SK-N-MC (cell line): ENCODE measurements at regions not wholly inside any gene's neighbourhood (a gene's known extent, or its start where the extent isn't known, plus 50 kb on each side); places are given as distances from the start of the nearest gene placed in this dataset.

ENCODE experiments used
- DNase-seq: peaks from one replicate; pipeline ENCODE4 v3.0.0-alpha.2; 2011; ENCODE audit warnings: low read depth, low spot score
- H3K27ac ChIP-seq: fragments of 200-600 bp; sonication (generic); 2 replicates; pipeline ENCODE4 v1.5.1; 2016; ENCODE audit warnings: mixed run types
- H3K36me3 ChIP-seq: fragments of 200-600 bp; sonication (generic); 2 replicates; pipeline ENCODE4 v1.6.1; 2017; ENCODE audit warnings: antibody characterized with exemption, low read length, mixed read lengths; ENCODE audit not compliant: insufficient read depth
- H3K4me3 ChIP-seq: fragments of 200-600 bp; sonication (generic); 2 replicates; pipeline ENCODE4 v1.5.1; 2016
- H3K9ac ChIP-seq: fragments of 200-600 bp; sonication (generic); 2 replicates; pipeline ENCODE4 v1.8.0; 2017; ENCODE audit warnings: mixed run types, mixed read lengths; ENCODE audit not compliant: insufficient read length
- H3K9me3 ChIP-seq: fragments of 200-600 bp; sonication (generic); 2 replicates; pipeline ENCODE4 v1.6.1; 2017; ENCODE audit warnings: low read depth, mild to moderate bottlenecking, antibody characterized with exemption, low read length, moderate library complexity, mixed read lengths
- EZH2 ChIP-seq: fragments of 200-600 bp; sonication (generic); IDR thresholded peaks from one replicate; pipeline ENCODE4 v1.6.1; 2017; ENCODE audit warnings: antibody characterized with exemption
- FOXP2 ChIP-seq: optimal IDR thresholded peaks from 2 replicates; pipeline ENCODE3; 2011; ENCODE audit warnings: mild to moderate bottlenecking, moderate library complexity; ENCODE audit not compliant: insufficient read depth; ENCODE audit errors: extremely low read length, control extremely low read depth
- POLR2AphosphoS5 ChIP-seq: IDR thresholded peaks from 2 replicates; pipeline ENCODE4 v1.6.1; 2012; ENCODE audit warnings: mild to moderate bottlenecking, low read depth, low read length, borderline replicate concordance

GRCh38 chr5:67289763-67290521 lies 93.3 kb upstream of the CD180 start:
- no peak overlapping the region for H3K9ac ChIP-seq
- no peak for TF ChIP-seq EZH2
- TF ChIP-seq POLR2AphosphoS5: no peak
- TF ChIP-seq FOXP2: no peak
- H3K27ac ChIP-seq: no peak overlapping the region
- DNase-seq: no peak
- H3K9me3 ChIP-seq: no peaks in the 10 kb centered on the region
- H3K4me3 ChIP-seq: no peak overlapping the region
- no peaks in the 10 kb centered on the region for H3K36me3 ChIP-seq

- no peak overlapping the region for H3K9ac ChIP-seq
- no peak overlapping the region; the same call in 1 of the 2 replicates for H3K27ac ChIP-seq
- no peaks in the 10 kb centered on the region for H3K36me3 ChIP-seq
- no peak for TF ChIP-seq EZH2
- TF ChIP-seq FOXP2: no peak
- no peak; the same call in 1 of the 2 replicates for TF ChIP-seq POLR2AphosphoS5
- H3K4me3 ChIP-seq: 0 out of 2 replicates have a peak overlapping the region, but pooled peaks have one; percentile 2
- H3K9me3 ChIP-seq: no peaks in the 10 kb centered on the region
- peak; percentile 95 for DNase-seq
Observed at GRCh38 chr5:67287510-67288268, 91.1 kb upstream of the CD180 start.

GRCh38 chr5:67286006-67286405 lies 89.4 kb upstream of the CD180 start:
- no peak for DNase-seq
- TF ChIP-seq FOXP2 (no peak), POLR2AphosphoS5 (no peak), EZH2 (no peak)
- Histone ChIP-seq H3K9me3 (no peaks in the 10 kb centered on the region), H3K27ac (no peak overlapping the region), H3K9ac (no peak overlapping the region), H3K36me3 (no peaks in the 10 kb centered on the region), H3K4me3 (no peak overlapping the region)

- TF ChIP-seq EZH2 (no peak), POLR2AphosphoS5 (no peak), FOXP2 (no peak)
- H3K9me3 ChIP-seq: no peaks in the 10 kb centered on the region
- H3K4me3 ChIP-seq: no peak overlapping the region
- no peak overlapping the region for H3K9ac ChIP-seq
- H3K27ac ChIP-seq: no peak overlapping the region
- no peak for DNase-seq
- H3K36me3 ChIP-seq: no peaks in the 10 kb centered on the region
Observed at GRCh38 chr5:67283988-67284487, 87.4 kb upstream of the CD180 start.

- TF ChIP-seq FOXP2 (no peak), POLR2AphosphoS5 (no peak), EZH2 (no peak)
- H3K9me3 ChIP-seq: peaks cover 2% of the 10 kb centered on the region; the same call in 1 of the 2 replicates
Observed at GRCh38 chr5:67283275-67283987, 86.8 kb upstream of the CD180 start.

GRCh38 chr5:67281874-67282273 lies 85.3 kb upstream of the CD180 start:
- Histone ChIP-seq H3K4me3 (no peak overlapping the region), H3K27ac (no peak overlapping the region), H3K36me3 (no peaks in the 10 kb centered on the region), H3K9me3 (peaks cover 10% of the 10 kb centered on the region; the same call in 1 of the 2 replicates), H3K9ac (no peak overlapping the region)
- no peak for DNase-seq
- TF ChIP-seq FOXP2 (no peak), POLR2AphosphoS5 (no peak), EZH2 (no peak)

More at GRCh38 chr5:67283275-67283987, 86.8 kb upstream of the CD180 start:
- Histone ChIP-seq H3K36me3 (no peaks in the 10 kb centered on the region), H3K27ac (no peak overlapping the region), H3K9ac (no peak overlapping the region), H3K4me3 (no peak overlapping the region)
- DNase-seq: no peak

GRCh38 chr5:67273689-67274356 lies 77.2 kb upstream of the CD180 start:
- no peak overlapping the region for H3K27ac ChIP-seq
- H3K9me3 ChIP-seq: peaks cover 16% of the 10 kb centered on the region; the same call in 1 of the 2 replicates
- H3K4me3 ChIP-seq: no peak overlapping the region
- TF ChIP-seq EZH2 (no peak), POLR2AphosphoS5 (no peak), FOXP2 (no peak)
- no peak overlapping the region for H3K9ac ChIP-seq
- DNase-seq: no peak
- H3K36me3 ChIP-seq: no peaks in the 10 kb centered on the region
